ENCODE measurements at regions not wholly inside any gene's neighbourhood (a gene's known extent, or its start where the extent isn't known, plus 50 kb on each side); places are given as distances from the start of the nearest gene placed in this dataset.

GRCh38 chr9:8053501-8053900 lies 253.9 kb upstream of the DMAC1 start:
- H3K4me1 ChIP-seq (ENCODE audit: insufficient read depth, low read length) = no peaks in the 10 kb centered on the region
- H2BK12ac ChIP-seq (ENCODE audit: insufficient read length, low read depth, low read length) = no peak overlapping the region
- no peak overlapping the region for H2BK20ac ChIP-seq (ENCODE audit: low read depth, low read length, poor library complexity, severe bottlenecking)
- H4K20me1 ChIP-seq (ENCODE audit: control insufficient read depth, insufficient read depth, insufficient read length) = no peaks in the 10 kb centered on the region
- H2BK15ac ChIP-seq (ENCODE audit: low read depth, low read length) = no peak overlapping the region
- H3K4me2 ChIP-seq (ENCODE audit: insufficient read depth, insufficient read length, low read length) = no peak overlapping the region
- no peaks in the 10 kb centered on the region for H3K79me1 ChIP-seq (ENCODE audit: insufficient read depth, low read depth, low read length, poor library complexity, severe bottlenecking)
- H3K27me3 ChIP-seq (ENCODE audit: insufficient read depth, low read length) = no peaks in the 10 kb centered on the region
- no peak overlapping the region for H2BK120ac ChIP-seq (ENCODE audit: low read depth, low read length, poor library complexity, severe bottlenecking)
- H3K27ac ChIP-seq (ENCODE audit: insufficient read length, low read depth, low read length) = no peak overlapping the region
- TF ChIP-seq, protein P1, sequence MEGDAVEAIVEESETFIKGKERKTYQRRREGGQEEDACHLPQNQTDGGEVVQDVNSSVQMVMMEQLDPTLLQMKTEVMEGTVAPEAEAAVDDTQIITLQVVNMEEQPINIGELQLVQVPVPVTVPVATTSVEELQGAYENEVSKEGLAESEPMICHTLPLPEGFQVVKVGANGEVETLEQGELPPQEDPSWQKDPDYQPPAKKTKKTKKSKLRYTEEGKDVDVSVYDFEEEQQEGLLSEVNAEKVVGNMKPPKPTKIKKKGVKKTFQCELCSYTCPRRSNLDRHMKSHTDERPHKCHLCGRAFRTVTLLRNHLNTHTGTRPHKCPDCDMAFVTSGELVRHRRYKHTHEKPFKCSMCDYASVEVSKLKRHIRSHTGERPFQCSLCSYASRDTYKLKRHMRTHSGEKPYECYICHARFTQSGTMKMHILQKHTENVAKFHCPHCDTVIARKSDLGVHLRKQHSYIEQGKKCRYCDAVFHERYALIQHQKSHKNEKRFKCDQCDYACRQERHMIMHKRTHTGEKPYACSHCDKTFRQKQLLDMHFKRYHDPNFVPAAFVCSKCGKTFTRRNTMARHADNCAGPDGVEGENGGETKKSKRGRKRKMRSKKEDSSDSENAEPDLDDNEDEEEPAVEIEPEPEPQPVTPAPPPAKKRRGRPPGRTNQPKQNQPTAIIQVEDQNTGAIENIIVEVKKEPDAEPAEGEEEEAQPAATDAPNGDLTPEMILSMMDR (conservative IDR thresholded peaks at IDR 0.05) = no peak
- H2BK5ac ChIP-seq (ENCODE audit: insufficient read length, low read length) = no peak overlapping the region
- no peak overlapping the region for H3T11ph ChIP-seq (ENCODE audit: low read length)
- no peak overlapping the region for H4K91ac ChIP-seq (ENCODE audit: insufficient read length, low read depth, low read length)
- no peak overlapping the region for H4K5ac ChIP-seq (ENCODE audit: insufficient read length, low read depth, low read length)
- no peak overlapping the region for H3K18ac ChIP-seq (ENCODE audit: insufficient read length, low read depth, low read length)
- no peak overlapping the region for H3K23ac ChIP-seq (ENCODE audit: insufficient read length, low read depth, low read length)
- no peaks in the 10 kb centered on the region for H3K79me2 ChIP-seq (ENCODE audit: insufficient read depth, low read length)
- no peak overlapping the region for H3K4ac ChIP-seq (ENCODE audit: low read depth, low read length)
- H2AK5ac ChIP-seq (ENCODE audit: insufficient read length, low read length) = no peak overlapping the region
- H4K8ac ChIP-seq (replicated peaks; ENCODE audit: insufficient read length, low read depth, low read length) = no peak overlapping the region
- no peak overlapping the region for H2AFZ ChIP-seq (ENCODE audit: low read length)
- DNase-seq = no peak
- Mint-ChIP-seq H3K36me3 (ENCODE audit: insufficient read depth in 1 of 3, low read depth in 3 of 3) (peaks cover 0 to 13% (median 0%) of the 10 kb centered on the region in 3 experiments; a peak in 2 of 7 replicates), H3K4me3 (no peak overlapping the region), H3K27me3 (ENCODE audit: low read depth) (no peaks in the 10 kb centered on the region), H3K27ac (no peak overlapping the region), H3K4me1 (no peaks in the 10 kb centered on the region), H3K9me3 (peaks cover 9 to 23% of the 10 kb centered on the region in 2 experiments)
- H3K9ac ChIP-seq (ENCODE audit: extremely low read depth, insufficient read length, low read length) = no peak overlapping the region
- H3K56ac ChIP-seq (ENCODE audit: insufficient read length, low read depth, low read length) = no peak overlapping the region
- H3K23me2 ChIP-seq (ENCODE audit: insufficient read length, low read depth, low read length, poor library complexity, severe bottlenecking) = no peaks in the 10 kb centered on the region
- no CpG with 5 or more reads among the region's 4 CpGs for WGBS (ENCODE audit: extremely low coverage, insufficient read length, low lambda C conversion rate)
- H3K9me3 ChIP-seq (ENCODE audit: control insufficient read depth, low read depth, low read length) = no peaks in the 10 kb centered on the region
- no peak overlapping the region for H3K14ac ChIP-seq (ENCODE audit: insufficient read depth, low read length)

Measured in H9 (cell line).